ENCODE measurements at regions not wholly inside any gene's neighbourhood (a gene's known extent, or its start where the extent isn't known, plus 50 kb on each side); places are given as distances from the start of the nearest gene placed in this dataset.

GRCh38 chrX:22742174-22742573, 257.6 kb upstream of the DDX53 start:
- Histone ChIP-seq H3K27me3 (replicated peaks; ENCODE audit: insufficient read depth) (no peaks in the 10 kb centered on the region), H3K36me3 (no peaks in the 10 kb centered on the region), H3K27ac (no peak overlapping the region), H3K4me3 (no peak overlapping the region), H3K9me3 (no peaks in the 10 kb centered on the region), H3K4me1 (replicated peaks) (no peaks in the 10 kb centered on the region)
- TF ChIP-seq POLR2AphosphoS5 (IDR thresholded peaks at IDR 0.05) (no peak), CTCF (IDR thresholded peaks at IDR 0.05) (no peak)
- WGBS: 39% methylated on average over 1 of the region's 1 CpG
- DNase-seq (ENCODE audit: low spot score): no peak
- intact Hi-C loops (cut with DNase I): no loop called here

- no peak overlapping the region for H3K27ac ChIP-seq
- no peaks in the 10 kb centered on the region for H3K36me3 ChIP-seq
- H3K27me3 ChIP-seq (replicated peaks; ENCODE audit: insufficient read depth): no peaks in the 10 kb centered on the region
- TF ChIP-seq POLR2AphosphoS5 (IDR thresholded peaks at IDR 0.05) (no peak), POLR2A (IDR thresholded peaks at IDR 0.05) (no peak), CTCF (IDR thresholded peaks at IDR 0.05) (no peak)
- no peaks in the 10 kb centered on the region for H3K4me1 ChIP-seq (replicated peaks)
- 81% methylated on average over 4 of the region's 4 CpGs for WGBS
- no peak for DNase-seq (ENCODE audit: low spot score)
- intact Hi-C loops (cut with DNase I): no loop called here
- no peaks in the 10 kb centered on the region for H3K9me3 ChIP-seq
- H3K4me3 ChIP-seq: no peak overlapping the region
Observed at GRCh38 chrX:22746081-22746480, 253.7 kb upstream of the DDX53 start.

- 24% methylated on average over 7 of the region's 7 CpGs for WGBS
Observed at GRCh38 chrX:22748093-22748999, 251.4 kb upstream of the DDX53 start.

GRCh38 chrX:22758807-22759481, 240.8 kb upstream of the DDX53 start:
- no peaks in the 10 kb centered on the region for H3K27me3 ChIP-seq (replicated peaks; ENCODE audit: insufficient read depth)
- no peak for TF ChIP-seq POLR2AphosphoS5 (IDR thresholded peaks at IDR 0.05)
- TF ChIP-seq CTCF (IDR thresholded peaks at IDR 0.05): no peak
- TF ChIP-seq POLR2A (IDR thresholded peaks at IDR 0.05): no peak
- no peak for DNase-seq (ENCODE audit: low spot score)
- no peak overlapping the region for H3K27ac ChIP-seq
- H3K4me1 ChIP-seq (replicated peaks): no peaks in the 10 kb centered on the region
- 93% methylated on average over 6 of the region's 6 CpGs for WGBS
- no peaks in the 10 kb centered on the region for H3K36me3 ChIP-seq
- no peaks in the 10 kb centered on the region for H3K9me3 ChIP-seq
- intact Hi-C loops (cut with DNase I): no loop called here
- H3K4me3 ChIP-seq: no peak overlapping the region

More at GRCh38 chrX:22748093-22748999, 251.4 kb upstream of the DDX53 start:
- H3K27ac ChIP-seq: no peak overlapping the region
- DNase-seq (ENCODE audit: low spot score): peak; percentile 5
- intact Hi-C loops (cut with DNase I): no loop called here
- H3K4me3 ChIP-seq: no peak overlapping the region
- no peaks in the 10 kb centered on the region for H3K27me3 ChIP-seq (replicated peaks; ENCODE audit: insufficient read depth)
- no peaks in the 10 kb centered on the region for H3K4me1 ChIP-seq (replicated peaks)
- peak; percentile 26 to 55 (median 44) for TF ChIP-seq CTCF (IDR thresholded peaks at IDR 0.05)
- no peak for TF ChIP-seq POLR2AphosphoS5 (IDR thresholded peaks at IDR 0.05)
- H3K36me3 ChIP-seq: no peaks in the 10 kb centered on the region
- no peaks in the 10 kb centered on the region for H3K9me3 ChIP-seq

Measured in prostate gland (tissue), 2 donors.